Effector CD8-positive, alpha-beta T cell (primary cell): ENCODE measurements at regions not wholly inside any gene's neighbourhood (a gene's known extent, or its start where the extent isn't known, plus 50 kb on each side); places are given as distances from the start of the nearest gene placed in this dataset.
"Not testable (repeated sequence)": the region's sequence is repeated elsewhere in the genome, so short reads cannot be mapped to it uniquely, and the experiment has no call there.

ENCODE experiments used
- DNase-seq: peaks from one replicate; lab custom pipeline; 2025; lab: John Stamatoyannopoulos, UW

GRCh38 chr12:62191491-62192179 is 68.6 kb upstream of the USP15 start:
- DNase-seq, result no peak

- DNase-seq, result peak; percentile 15
These were observed 67.9 kb upstream of the USP15 start for GRCh38 chr12:62192180-62192902.

- DNase-seq, result no peak
These were observed 67.3 kb upstream of the USP15 start for GRCh38 chr12:62192903-62193250.

GRCh38 chr12:62194031-62194430 is 66.2 kb upstream of the USP15 start:
- DNase-seq, result no peak

- DNase-seq, result no peak
These were observed 65.6 kb upstream of the USP15 start for GRCh38 chr12:62194616-62195015.

- DNase-seq, result no peak
These were observed 64.1 kb upstream of the USP15 start for GRCh38 chr12:62196146-62196545.

GRCh38 chr12:62202861-62203260 is 57.3 kb upstream of the USP15 start:
- DNase-seq, result not testable (repeated sequence)

GRCh38 chr12:62205346-62205745 is 54.9 kb upstream of the USP15 start:
- no peak for DNase-seq

- no peak for DNase-seq
These were observed 53.0 kb upstream of the USP15 start for GRCh38 chr12:62207248-62207647.
